Right lobe of liver (tissue), 6 donors: ENCODE measurements at regions not wholly inside any gene's neighbourhood (a gene's known extent, or its start where the extent isn't known, plus 50 kb on each side); places are given as distances from the start of the nearest gene placed in this dataset.

Experiments
- ATAC-seq, 4 donors: fragments of 200-7000 bp; cut with Tn5 transposase; one replicate each; pipeline ENCODE4 v1.9.1; 2020; ENCODE audit warnings: mild to moderate bottlenecking in 4 of 4, moderate library complexity in 4 of 4
- DNase-seq, 3 donors: peaks; one replicate each; pipeline ENCODE4 v3.0.0-alpha.2; 2020
- H3K27ac ChIP-seq, 3 donors: fragments of 200-600 bp; one replicate each; pipeline ENCODE4 v1.8.0; 2022
- H3K27me3 ChIP-seq, 2 donors: fragments of 200-600 bp; one replicate each; pipeline ENCODE4 v1.8.0; 2022
- H3K36me3 ChIP-seq, 4 donors: fragments of 200-600 bp; sonication (generic) in 1 of 4; one replicate each; pipeline versions ENCODE4 v1.5.1 to v1.8.0; 2017 to 2022; ENCODE audit warnings: control low read depth in 1 of 4
- H3K4me1 ChIP-seq, 4 donors: fragments of 200-600 bp; sonication (generic) in 1 of 4; one replicate each; pipeline versions ENCODE4 v1.5.1 to v1.8.0; 2017 to 2022; ENCODE audit warnings: control low read depth in 1 of 4
- H3K4me3 ChIP-seq, 3 donors: fragments of 200-600 bp; one replicate each; pipeline ENCODE4 v1.8.0; 2022
- H3K9me3 ChIP-seq, 4 donors: fragments of 200-600 bp; sonication (generic) in 1 of 4; one replicate each; pipeline versions ENCODE4 v1.5.1 to v1.8.0; 2017 to 2022; ENCODE audit warnings: control low read depth in 1 of 4
- POLR2A ChIP-seq: fragments of 450-650 bp; IDR thresholded peaks from one replicate; pipeline ENCODE4 v1.6.1; 2017; ENCODE audit warnings: antibody characterized with exemption, mild to moderate bottlenecking
- WGBS: methylation state at CpG from one replicate; pipeline ENCODE4 v1.1.6; 2018; ENCODE audit warnings: low coverage, low lambda C conversion rate; ENCODE audit not compliant: insufficient coverage; ENCODE audit errors: missing lambda C conversion rate; 5-methylcytosine and 5-hydroxymethylcytosine counted together
- intact Hi-C, 2 donors: fragments of 100-400 bp; cut with DNase I; formaldehyde crosslinking; loops; one replicate each; pipeline versions ENCODE4 v1.11.2 to v1.14.1; 2022
- TF ChIP-seq, protein P1 (sequence below), 4 donors: fragments of 200-600 bp in 3 of 4; fragments of 450-650 bp in 1 of 4; IDR thresholded peaks; one replicate each; pipeline versions ENCODE4 v1.5.1 to v1.8.0; 2016 to 2022; ENCODE audit warnings: antibody characterized with exemption in 4 of 4, mild to moderate bottlenecking in 2 of 4
- donor health status: DM: no; HTN: yes; CAD: no.
- donor health status: DM: no; HTN: no; CAD: no.
- donor health status: DM: no; HTN: no; CAD: no.
- donor health status: DM: no; HTN: yes; CAD: no.
- donor health status: DM: no; HTN: yes; CAD: no.

DNA sequence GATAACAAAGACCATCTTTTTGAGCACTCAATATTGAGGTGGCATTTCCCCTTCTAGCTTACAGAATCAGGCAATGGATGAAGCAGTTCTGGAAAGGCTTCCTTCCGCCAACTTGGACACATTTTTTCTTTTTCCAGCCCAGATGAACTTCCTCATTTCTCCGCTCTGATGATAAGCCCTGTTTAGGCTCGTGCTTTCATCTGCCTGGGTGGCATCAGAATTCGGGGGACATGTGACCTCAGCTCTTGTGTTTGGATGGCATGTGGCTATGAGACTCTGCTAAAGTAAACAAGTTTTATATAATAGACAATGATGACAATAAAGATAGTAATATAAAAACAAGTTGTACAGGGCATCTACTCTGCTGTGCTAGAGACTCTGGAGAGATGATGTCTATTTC, 796.7 kb downstream of the DHX35 start:
- intact Hi-C loops: no loop called here
- no peaks in the 10 kb centered on the region for H3K9me3 ChIP-seq
- H3K4me1 ChIP-seq: peaks cover 0 to 26% (median 0%) of the 10 kb centered on the region in 4 donors
- ATAC-seq: peak in 1 of 4 donors; percentile 40
- no peak overlapping the region for H3K4me3 ChIP-seq
- 31% methylated on average over 4 of the region's 4 CpGs for WGBS
- H3K36me3 ChIP-seq: no peaks in the 10 kb centered on the region
- no peaks in the 10 kb centered on the region for H3K27me3 ChIP-seq
- no peak for DNase-seq
- no peak overlapping the region for H3K27ac ChIP-seq
- TF ChIP-seq, protein P1, sequence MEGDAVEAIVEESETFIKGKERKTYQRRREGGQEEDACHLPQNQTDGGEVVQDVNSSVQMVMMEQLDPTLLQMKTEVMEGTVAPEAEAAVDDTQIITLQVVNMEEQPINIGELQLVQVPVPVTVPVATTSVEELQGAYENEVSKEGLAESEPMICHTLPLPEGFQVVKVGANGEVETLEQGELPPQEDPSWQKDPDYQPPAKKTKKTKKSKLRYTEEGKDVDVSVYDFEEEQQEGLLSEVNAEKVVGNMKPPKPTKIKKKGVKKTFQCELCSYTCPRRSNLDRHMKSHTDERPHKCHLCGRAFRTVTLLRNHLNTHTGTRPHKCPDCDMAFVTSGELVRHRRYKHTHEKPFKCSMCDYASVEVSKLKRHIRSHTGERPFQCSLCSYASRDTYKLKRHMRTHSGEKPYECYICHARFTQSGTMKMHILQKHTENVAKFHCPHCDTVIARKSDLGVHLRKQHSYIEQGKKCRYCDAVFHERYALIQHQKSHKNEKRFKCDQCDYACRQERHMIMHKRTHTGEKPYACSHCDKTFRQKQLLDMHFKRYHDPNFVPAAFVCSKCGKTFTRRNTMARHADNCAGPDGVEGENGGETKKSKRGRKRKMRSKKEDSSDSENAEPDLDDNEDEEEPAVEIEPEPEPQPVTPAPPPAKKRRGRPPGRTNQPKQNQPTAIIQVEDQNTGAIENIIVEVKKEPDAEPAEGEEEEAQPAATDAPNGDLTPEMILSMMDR (IDR thresholded peaks at IDR 0.05): no peak
- no peak for TF ChIP-seq POLR2A

DNA sequence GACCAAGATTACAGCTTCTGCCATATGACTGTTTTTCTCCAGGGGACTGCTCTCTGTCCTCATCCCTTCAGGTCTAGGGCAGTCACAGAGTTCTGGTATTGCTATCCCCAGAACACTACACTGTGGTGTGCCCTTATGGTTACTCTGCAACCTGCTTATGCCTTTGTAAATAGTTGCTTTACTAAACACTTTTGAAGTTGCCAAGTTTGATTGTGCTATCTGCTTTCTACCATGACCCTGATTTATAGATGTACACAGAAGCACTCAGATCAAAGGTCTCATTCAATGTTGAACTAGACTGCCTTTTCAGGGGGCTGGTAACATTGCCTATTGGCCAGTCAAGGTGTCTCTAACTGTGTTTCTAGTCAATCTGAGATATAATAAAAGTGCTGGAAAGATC, 794.7 kb downstream of the DHX35 start:
- Histone ChIP-seq H3K4me1 (peaks cover 0 to 26% (median 0%) of the 10 kb centered on the region in 4 donors), H3K9me3 (no peaks in the 10 kb centered on the region), H3K27ac (peak overlapping the region in 1 of 3 donors; percentile 38), H3K36me3 (no peaks in the 10 kb centered on the region), H3K27me3 (no peaks in the 10 kb centered on the region), H3K4me3 (peak overlapping the region in 1 of 3 donors; percentile 3)
- intact Hi-C loops: no loop called here
- TF ChIP-seq POLR2A: no peak
- TF ChIP-seq, protein P1 (IDR thresholded peaks at IDR 0.05): no peak
- DNase-seq (no peak), ATAC-seq (peak; percentile 91 to 95 (median 92))

DNA sequence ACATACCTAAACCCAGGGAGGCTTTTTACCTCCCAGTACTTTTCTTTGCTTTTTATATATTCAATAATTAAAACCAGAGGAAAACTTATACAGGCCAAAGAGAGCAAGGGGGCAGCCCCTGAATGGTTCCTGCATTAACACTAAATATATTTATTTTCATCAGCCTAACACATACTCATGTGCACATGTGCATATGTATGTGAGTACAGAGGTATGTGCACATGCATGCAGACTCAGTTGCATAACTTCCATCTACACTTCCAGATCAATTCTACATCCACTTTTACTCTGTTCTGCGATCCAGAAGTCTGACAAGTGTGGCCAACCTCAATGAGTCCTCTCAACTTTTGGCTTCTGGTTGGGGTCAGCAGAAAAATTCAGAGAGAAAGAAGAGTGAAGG, 794.2 kb downstream of the DHX35 start:
- TF ChIP-seq, protein P1 (IDR thresholded peaks at IDR 0.05): no peak
- TF ChIP-seq POLR2A: no peak
- Histone ChIP-seq H3K4me3 (no peak overlapping the region), H3K9me3 (no peaks in the 10 kb centered on the region), H3K27ac (no peak overlapping the region), H3K4me1 (peaks cover 0 to 26% (median 0%) of the 10 kb centered on the region in 4 donors), H3K36me3 (no peaks in the 10 kb centered on the region), H3K27me3 (no peaks in the 10 kb centered on the region)
- 38% methylated on average over 1 of the region's 1 CpG for WGBS
- intact Hi-C loops: no loop called here
- no peak for DNase-seq
- ATAC-seq: peak in 1 of 4 donors; percentile 19

- intact Hi-C loops: no loop called here
- WGBS: 51% methylated on average over 4 of the region's 4 CpGs
- peaks cover 0 to 13% (median 0%) of the 10 kb centered on the region in 4 donors for H3K4me1 ChIP-seq
- ATAC-seq (no peak), DNase-seq (no peak)
- H3K4me3 ChIP-seq: no peak overlapping the region
- peaks cover 0 to 5% (median 0%) of the 10 kb centered on the region in 4 donors for H3K9me3 ChIP-seq
- H3K27me3 ChIP-seq: no peaks in the 10 kb centered on the region
- TF ChIP-seq POLR2A: no peak
- TF ChIP-seq, protein P1 (IDR thresholded peaks at IDR 0.05): no peak
- no peak overlapping the region for H3K27ac ChIP-seq
- H3K36me3 ChIP-seq: no peaks in the 10 kb centered on the region
These were observed 790.2 kb downstream of the DHX35 start for GRCh38 chr20:39752262-39752876.
